ENCODE measurements at regions not wholly inside any gene's neighbourhood (a gene's known extent, or its start where the extent isn't known, plus 50 kb on each side); places are given as distances from the start of the nearest gene placed in this dataset.
"Not testable (repeated sequence)": the region's sequence is repeated elsewhere in the genome, so short reads cannot be mapped to it uniquely, and the experiment has no call there.

DNA sequence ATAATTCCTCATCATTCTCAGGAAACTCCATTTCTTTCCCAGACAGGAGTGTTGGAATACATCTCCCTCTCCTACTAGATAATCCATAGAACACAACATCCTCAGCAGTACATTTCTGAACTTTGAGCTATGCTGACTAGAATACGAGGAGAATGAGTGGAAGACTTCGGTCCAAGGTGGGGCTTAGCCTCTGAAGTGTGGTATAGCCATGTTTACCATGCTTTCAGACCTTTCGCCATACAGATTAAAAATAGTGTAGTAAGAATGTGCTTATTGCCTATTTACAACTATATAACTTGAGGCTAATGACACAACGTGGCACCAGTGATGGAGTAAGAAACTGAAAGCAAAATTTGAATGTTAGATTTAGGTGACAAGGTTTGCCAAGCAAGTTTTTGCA, 184.5 kb upstream of the KRR1 start:
- DNase-seq = no peak

GRCh38 chr12:75694534-75695268, 183.3 kb upstream of the KRR1 start:
- DNase-seq = no peak

- no peak for DNase-seq
Observed at GRCh38 chr12:75692876-75693275, 181.5 kb upstream of the KRR1 start.

GRCh38 chr12:75690296-75690955, 179.0 kb upstream of the KRR1 start:
- DNase-seq = no peak

- DNase-seq = not testable (repeated sequence)
Observed at GRCh38 chr12:75686233-75686632, 174.8 kb upstream of the KRR1 start.

DNA sequence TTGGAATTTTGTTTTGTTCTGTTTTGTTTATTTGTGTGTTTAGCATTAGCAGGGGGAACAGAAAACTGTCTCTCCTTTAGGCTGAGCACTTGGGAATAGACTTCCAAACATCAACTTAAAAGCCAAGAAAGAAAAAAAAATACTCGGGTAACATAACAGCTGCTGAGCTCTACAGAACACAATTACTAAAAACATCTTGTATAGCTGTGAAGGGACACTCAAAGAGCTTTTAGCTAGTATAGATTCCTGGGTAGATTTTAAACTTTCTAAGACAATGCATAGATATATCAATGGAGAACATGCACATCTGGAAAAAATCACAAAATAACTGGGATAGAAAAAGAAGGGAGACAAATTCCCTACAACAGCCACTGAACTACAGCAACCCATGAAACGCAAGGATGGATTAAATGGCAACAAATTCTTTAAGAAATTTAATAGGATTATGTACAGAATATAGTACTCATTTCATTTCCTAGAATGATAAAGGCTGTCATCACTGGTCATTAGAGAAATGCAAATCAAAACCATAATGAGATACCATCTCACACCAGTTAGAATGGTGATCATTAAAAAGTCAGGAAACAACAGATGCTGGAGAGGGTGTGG, 174.3 kb upstream of the KRR1 start:
- DNase-seq = no peak

GRCh38 chr12:75684678-75685616, 173.5 kb upstream of the KRR1 start:
- DNase-seq = no peak

GRCh38 chr12:75683995-75684586, 172.7 kb upstream of the KRR1 start:
- not testable (repeated sequence) for DNase-seq

DNA sequence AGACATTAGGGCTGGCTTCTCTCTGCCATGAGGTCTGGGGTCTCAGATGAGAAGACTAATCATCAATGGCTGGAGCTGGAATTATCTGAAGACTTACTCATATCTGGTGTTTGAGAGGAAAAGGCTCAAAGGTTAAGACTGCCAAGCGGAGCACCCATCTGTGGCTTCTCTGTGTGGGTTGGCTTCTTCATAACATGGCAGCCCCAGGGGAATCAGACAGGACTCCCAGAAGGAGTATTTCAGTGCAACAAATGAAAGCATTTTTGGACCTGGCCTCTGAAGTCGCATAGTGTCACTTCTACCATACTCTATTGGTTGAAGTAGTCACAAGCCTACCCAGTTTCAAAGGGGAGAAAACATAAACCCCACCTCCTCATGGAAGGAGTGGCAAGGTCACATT, 171.8 kb upstream of the KRR1 start:
- DNase-seq = no peak

DNA sequence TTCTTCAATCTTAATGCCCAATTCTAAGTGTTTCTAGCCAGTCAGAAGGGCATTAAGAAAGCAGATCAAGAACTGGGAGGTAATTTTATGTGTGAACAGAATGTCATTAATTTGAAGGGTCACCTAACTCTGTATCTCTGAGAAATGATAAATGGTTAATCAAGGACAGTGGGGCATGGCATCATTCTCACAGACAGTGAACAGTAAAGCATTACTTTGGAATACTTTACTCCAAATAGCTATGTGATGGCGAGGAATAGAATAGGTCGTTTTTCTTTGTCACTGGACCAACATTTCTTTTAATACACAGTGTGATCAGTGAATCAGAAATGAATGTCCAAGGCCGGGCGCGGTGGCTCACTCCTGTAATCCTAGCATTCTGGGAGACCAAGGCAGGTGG, 166.1 kb upstream of the KRR1 start:
- no peak for DNase-seq

DNA sequence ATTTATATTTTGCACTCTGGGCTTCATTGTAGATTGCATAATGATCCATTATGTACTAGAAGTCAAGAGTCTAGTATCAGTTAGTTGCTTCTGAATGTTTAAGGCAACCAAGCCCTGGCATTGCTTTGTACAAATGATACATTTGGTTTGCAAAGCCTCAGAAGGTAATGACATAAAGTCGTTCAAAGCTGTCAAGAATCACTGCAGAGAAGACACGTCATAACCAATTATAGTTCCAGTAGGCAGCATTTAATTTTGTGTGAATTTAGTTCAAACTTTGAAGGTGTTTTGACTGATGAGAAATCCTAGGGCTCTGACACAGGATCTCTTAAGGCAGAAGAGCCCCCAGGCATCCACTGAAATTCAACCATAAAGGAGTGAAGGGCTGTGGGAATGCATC, 163.0 kb upstream of the KRR1 start:
- no peak for DNase-seq

GRCh38 chr12:75672200-75672599, 160.8 kb upstream of the KRR1 start:
- DNase-seq = no peak

DNA sequence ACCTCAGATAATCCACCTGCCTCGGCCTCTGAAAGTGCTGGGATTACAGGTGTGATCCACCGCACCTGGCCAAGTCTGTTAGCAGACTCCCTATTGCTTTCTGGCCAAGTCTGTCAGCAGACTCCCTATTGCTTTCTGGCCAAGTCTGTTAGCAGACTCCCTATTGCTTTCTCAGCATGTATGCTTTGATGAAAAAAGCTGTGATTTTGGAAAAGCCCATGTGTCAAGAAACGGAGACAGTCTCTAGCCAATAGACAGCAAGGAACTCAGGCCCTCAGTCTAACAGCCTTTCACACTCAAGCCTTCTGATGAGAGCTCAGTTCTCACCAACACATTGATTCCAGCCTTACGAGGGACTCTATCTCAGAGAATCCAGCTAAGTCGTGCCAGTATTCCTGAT, 158.8 kb upstream of the KRR1 start:
- no peak for DNase-seq

- no peak for DNase-seq
Observed at GRCh38 chr12:75666939-75667334, 155.5 kb upstream of the KRR1 start.

DNA sequence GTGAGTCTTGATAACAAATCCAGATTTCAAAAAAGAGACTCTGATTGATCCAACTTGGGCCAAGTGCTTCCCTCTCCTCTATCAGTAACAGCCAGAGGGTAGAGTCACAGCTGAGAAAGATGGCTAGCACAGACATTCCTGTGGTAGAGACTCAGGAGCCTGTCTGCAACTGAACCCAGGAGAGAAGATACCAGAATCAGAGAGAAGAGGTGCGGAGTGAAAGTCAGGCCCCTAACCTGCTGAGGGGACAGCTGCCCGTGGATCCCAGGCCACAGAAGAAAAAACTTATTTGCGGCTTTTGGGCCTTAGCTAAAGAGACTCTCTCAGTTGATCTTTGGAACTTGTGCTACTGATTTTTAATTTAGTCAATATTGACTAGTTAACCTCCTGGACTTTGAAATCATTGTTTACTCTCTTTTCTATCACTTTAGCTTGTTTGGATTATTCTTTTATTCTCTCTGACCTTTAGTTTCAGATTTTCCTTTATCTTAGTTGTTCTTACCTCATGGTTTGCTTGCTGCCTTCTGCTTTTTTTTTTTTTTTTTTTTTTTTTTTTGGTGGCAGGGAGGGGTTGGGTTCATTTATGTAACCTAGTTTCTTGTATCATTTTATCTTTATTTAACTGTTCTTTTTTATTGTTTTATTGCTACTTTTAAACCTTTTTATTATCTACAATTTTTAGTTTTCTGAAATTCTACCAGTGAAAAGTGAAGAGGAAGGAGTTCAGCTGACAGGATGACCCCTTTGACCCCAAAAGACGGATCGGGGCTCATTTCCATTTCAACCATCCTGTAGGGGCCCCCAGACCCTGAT, 154.9 kb upstream of the KRR1 start:
- DNase-seq = no peak

DNA sequence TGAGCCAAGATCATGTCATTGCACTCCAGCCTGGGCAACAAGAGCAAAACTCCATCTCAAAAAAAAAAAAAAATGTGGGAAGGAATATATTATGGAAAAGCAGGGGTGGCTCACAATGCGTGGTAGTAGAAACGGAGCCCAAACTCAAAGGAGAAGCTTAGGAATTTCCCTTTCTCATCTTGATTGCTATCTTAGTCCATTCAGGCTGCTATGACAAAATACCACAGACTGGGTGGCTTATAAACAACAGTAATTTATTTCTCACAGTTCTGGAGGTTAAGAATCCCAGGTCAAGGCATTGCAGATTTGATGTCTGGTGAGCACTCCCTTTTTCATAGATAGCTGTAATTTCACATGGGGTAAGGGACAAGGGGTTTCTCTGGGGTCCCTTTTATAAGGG, 153.8 kb upstream of the KRR1 start:
- DNase-seq = no peak

DNA sequence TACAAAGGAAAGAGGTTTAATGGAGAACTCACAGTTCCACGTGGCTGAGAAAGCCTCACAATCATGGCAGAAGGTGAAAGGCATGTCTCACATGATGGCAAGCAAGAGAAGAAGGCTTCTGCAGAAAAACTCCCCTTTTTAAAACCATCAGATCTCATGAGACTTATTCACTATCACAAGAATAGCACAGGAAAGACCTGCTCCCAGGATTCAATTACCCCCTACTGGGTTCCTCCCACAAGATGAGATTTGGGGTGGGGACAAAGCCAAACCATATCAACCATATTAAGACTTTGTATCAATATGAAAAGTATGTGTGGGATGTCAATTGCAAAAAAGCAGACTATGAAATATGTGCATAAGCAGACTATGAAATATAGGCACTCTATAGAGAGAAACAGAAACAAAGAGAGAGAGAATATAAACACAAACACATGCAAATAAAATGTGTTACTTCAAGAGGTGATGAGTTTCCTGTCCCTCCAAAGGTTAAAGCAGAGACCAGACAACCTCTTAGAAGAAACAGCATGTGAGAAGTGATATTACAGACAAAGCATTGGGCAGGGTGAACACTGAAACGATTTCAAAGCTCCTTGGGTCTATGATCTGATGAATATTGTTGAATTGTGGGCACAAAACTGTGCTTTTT, 151.2 kb upstream of the KRR1 start:
- DNase-seq = no peak

- no peak for DNase-seq
Observed at GRCh38 chr12:75661908-75662307, 150.5 kb upstream of the KRR1 start.

DNA sequence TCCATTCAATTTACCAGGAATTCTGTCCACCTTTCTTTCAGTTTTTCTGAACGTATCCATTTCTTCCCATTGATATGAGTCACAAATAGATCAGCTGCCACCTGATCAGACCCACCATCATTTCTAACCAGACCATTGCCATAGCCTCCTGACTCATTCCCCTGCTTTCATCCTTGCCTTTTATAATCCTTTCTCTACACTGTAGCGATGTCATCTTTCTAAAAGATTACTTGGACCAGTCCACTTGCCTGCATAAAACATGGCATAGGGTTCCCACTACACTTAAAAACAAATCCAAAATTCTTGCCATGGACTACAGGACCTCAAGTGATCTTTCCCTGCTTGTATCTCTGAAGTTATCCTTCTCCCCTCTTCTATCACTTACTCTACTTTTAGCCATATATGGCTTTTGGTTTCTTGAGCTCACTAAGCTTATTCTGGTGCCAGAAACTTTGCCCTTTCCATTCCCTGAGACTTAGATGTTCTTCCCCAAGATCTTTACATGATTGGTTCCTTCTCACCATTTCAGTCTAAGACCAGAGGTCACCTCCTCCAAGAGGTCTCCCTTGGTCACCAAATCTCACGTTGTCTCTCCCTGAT, 149.5 kb upstream of the KRR1 start:
- no peak for DNase-seq

GRCh38 chr12:75660107-75660530, 148.7 kb upstream of the KRR1 start:
- DNase-seq = no peak

Measured in stimulated activated CD4-positive, alpha-beta T cell treated with anti-CD3 and anti-CD28 coated beads, Interleukin-4, amount 100 ng/mL, for 4 hours (primary cell).